PC-3 (cell line): ENCODE measurements at regions not wholly inside any gene's neighbourhood (a gene's known extent, or its start where the extent isn't known, plus 50 kb on each side); places are given as distances from the start of the nearest gene placed in this dataset.

Source experiments
- CTCF ChIP-seq: fragments of 300-600 bp; sonication (generic); conservative IDR thresholded peaks from 2 replicates; pipeline ENCODE4 v1.5.1; 2017; ENCODE audit warnings: antibody characterized with exemption, low read depth, mild to moderate bottlenecking, low read length
- EZH2 ChIP-seq: fragments of 300-600 bp; sonication (generic); IDR thresholded peaks from one replicate; pipeline ENCODE4 v1.6.1; 2017; ENCODE audit warnings: antibody characterized with exemption, mild to moderate bottlenecking, low read length; ENCODE audit not compliant: unreplicated experiment
- EZH2phosphoT487 ChIP-seq: fragments of 300-600 bp; sonication (generic); IDR thresholded peaks from 2 replicates; pipeline ENCODE4 v1.6.1; 2018; ENCODE audit warnings: mild to moderate bottlenecking, antibody characterized with exemption, low read length, borderline replicate concordance

- TF ChIP-seq CTCF (no peak), EZH2phosphoT487 (no peak), EZH2 (no peak)
Measured at GRCh38 chr11:22078063-22078462, 114.8 kb upstream of the ANO5 start.
